SU-DHL-6 (cell line): ENCODE measurements at regions not wholly inside any gene's neighbourhood (a gene's known extent, or its start where the extent isn't known, plus 50 kb on each side); places are given as distances from the start of the nearest gene placed in this dataset.

ENCODE experiments used
- H2AFZ ChIP-seq: fragments of 200-600 bp; sonication (generic); 2 replicates; pipeline ENCODE4 v1.6.1; 2014; ENCODE audit warnings: low read depth, mild to moderate bottlenecking, moderate library complexity, mixed read lengths, antibody characterized with exemption, low read length; ENCODE audit not compliant: severe bottlenecking
- H3F3A ChIP-seq: fragments of 200-600 bp; shearing (Covaris generic); 2 replicates; pipeline ENCODE4 v1.6.0; 2016; ENCODE audit warnings: antibody characterized with exemption, mild to moderate bottlenecking; ENCODE audit not compliant: insufficient read depth
- H3K27ac ChIP-seq: fragments of 200-600 bp; sonication (generic); 2 replicates; pipeline ENCODE4 v1.5.1; 2016; ENCODE audit warnings: low read depth, mild to moderate bottlenecking, low read length, moderate library complexity, mixed read lengths
- H3K27me3 ChIP-seq: fragments of 200-600 bp; sonication (generic), shearing (Covaris generic); 2 replicates; pipeline ENCODE4 v1.6.0; 2014; ENCODE audit warnings: mild to moderate bottlenecking, low read length
- H3K36me3 ChIP-seq: fragments of 200-600 bp; sonication (generic); 2 replicates; pipeline ENCODE4 v1.6.1; 2014; ENCODE audit warnings: mild to moderate bottlenecking, low read length, mixed read lengths
- H3K4me2 ChIP-seq: fragments of 300-600, 200-600 bp; shearing (Covaris generic), sonication (generic); 2 replicates; pipeline ENCODE4 v1.6.0; 2014; ENCODE audit warnings: low read length, low read depth, mild to moderate bottlenecking; ENCODE audit not compliant: poor library complexity, severe bottlenecking
- H3K4me3 ChIP-seq: fragments of 200-600 bp; sonication (generic); 2 replicates; pipeline ENCODE4 v1.5.1; 2014; ENCODE audit warnings: antibody characterized with exemption, low read length, mild to moderate bottlenecking, mixed read lengths; ENCODE audit not compliant: insufficient read depth, poor library complexity, severe bottlenecking
- H3K79me2 ChIP-seq: fragments of 200-600 bp; sonication (generic); 2 replicates; pipeline ENCODE4 v1.6.1; 2014; ENCODE audit warnings: mild to moderate bottlenecking, low read length, moderate library complexity; ENCODE audit not compliant: insufficient read depth
- H3K9ac ChIP-seq: fragments of 200-600 bp; sonication (generic); 2 replicates; pipeline ENCODE4 v1.7.0; 2014; ENCODE audit warnings: mild to moderate bottlenecking, low read length
- H3K9me2 ChIP-seq: fragments of 200-600 bp; sonication (generic); replicated peaks from 2 replicates; pipeline ENCODE4 v1.6.1; 2014; ENCODE audit warnings: low read length; ENCODE audit not compliant: insufficient read depth
- H3K9me3 ChIP-seq: fragments of 200-600 bp; sonication (generic); 2 replicates; pipeline ENCODE4 v1.6.1; 2014; ENCODE audit warnings: low read length, mixed read lengths; ENCODE audit not compliant: insufficient read depth
- H4K20me1 ChIP-seq: fragments of 200-600 bp; sonication (generic); 2 replicates; pipeline ENCODE4 v1.6.1; 2014; ENCODE audit warnings: low read depth, mild to moderate bottlenecking, antibody characterized with exemption, low read length, moderate library complexity, mixed read lengths
- EZH2phosphoT487 ChIP-seq: fragments of 200-600 bp; sonication (generic), shearing (Covaris generic); conservative IDR thresholded peaks from 2 replicates; pipeline ENCODE4 v1.6.1; 2018; ENCODE audit warnings: mild to moderate bottlenecking, antibody characterized with exemption, low read length, moderate library complexity, mixed read lengths
- TF ChIP-seq, protein P1 (sequence below): fragments of 200-600 bp; sonication (generic); IDR thresholded peaks from one replicate; pipeline ENCODE4 v1.5.1; 2017; ENCODE audit warnings: antibody characterized with exemption, mild to moderate bottlenecking, low read length, moderate library complexity; ENCODE audit not compliant: insufficient read depth, poor library complexity, severe bottlenecking

DNA sequence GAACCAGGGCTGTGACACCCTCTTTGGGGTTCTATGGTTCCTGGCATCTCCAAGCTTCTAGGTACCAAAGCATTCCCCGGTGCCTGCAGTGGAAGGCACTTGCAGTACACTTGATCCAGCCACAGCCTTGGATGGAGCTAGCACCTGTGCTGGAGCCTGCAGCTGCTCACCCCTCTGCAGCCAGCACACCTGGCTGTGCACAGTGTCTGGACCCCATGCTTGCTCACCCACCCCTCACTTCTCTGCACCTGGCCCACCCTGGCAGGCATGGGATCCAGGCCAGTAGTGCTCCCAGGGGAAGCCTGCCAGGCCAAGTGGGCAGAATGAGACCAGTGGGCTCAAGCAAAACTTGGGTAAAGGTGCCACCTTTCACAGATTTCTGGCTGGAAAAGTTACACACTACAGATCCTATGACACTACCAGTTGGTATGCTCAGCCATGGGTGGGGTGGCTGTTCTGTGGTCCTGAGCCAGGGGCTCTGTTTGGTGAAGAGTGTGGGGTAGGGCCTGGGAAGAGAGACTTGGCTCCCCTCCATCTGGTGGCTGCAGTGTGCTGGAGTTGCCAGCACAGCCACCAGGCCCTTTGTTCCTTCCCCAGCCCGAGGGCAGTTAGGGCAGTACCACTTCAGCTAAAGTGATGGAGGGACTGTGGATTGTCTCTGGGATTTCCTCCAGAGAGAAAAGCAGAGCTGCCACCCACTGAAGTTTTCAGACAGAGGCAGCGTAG lies 157.8 kb upstream of the LRRC7 start:
- Histone ChIP-seq H2AFZ (no peak overlapping the region), H3K27ac (no peak overlapping the region), H3K9me3 (no peaks in the 10 kb centered on the region), H4K20me1 (no peaks in the 10 kb centered on the region), H3K4me2 (no peak overlapping the region), H3K9ac (no peak overlapping the region), H3K36me3 (no peaks in the 10 kb centered on the region), H3K9me2 (no peaks in the 10 kb centered on the region), H3K27me3 (no peaks in the 10 kb centered on the region), H3K79me2 (no peaks in the 10 kb centered on the region), H3K4me3 (no peak overlapping the region), H3F3A (no peaks in the 10 kb centered on the region)
- TF ChIP-seq, protein P1, sequence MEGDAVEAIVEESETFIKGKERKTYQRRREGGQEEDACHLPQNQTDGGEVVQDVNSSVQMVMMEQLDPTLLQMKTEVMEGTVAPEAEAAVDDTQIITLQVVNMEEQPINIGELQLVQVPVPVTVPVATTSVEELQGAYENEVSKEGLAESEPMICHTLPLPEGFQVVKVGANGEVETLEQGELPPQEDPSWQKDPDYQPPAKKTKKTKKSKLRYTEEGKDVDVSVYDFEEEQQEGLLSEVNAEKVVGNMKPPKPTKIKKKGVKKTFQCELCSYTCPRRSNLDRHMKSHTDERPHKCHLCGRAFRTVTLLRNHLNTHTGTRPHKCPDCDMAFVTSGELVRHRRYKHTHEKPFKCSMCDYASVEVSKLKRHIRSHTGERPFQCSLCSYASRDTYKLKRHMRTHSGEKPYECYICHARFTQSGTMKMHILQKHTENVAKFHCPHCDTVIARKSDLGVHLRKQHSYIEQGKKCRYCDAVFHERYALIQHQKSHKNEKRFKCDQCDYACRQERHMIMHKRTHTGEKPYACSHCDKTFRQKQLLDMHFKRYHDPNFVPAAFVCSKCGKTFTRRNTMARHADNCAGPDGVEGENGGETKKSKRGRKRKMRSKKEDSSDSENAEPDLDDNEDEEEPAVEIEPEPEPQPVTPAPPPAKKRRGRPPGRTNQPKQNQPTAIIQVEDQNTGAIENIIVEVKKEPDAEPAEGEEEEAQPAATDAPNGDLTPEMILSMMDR, result no peak
- TF ChIP-seq EZH2phosphoT487, result no peak

DNA sequence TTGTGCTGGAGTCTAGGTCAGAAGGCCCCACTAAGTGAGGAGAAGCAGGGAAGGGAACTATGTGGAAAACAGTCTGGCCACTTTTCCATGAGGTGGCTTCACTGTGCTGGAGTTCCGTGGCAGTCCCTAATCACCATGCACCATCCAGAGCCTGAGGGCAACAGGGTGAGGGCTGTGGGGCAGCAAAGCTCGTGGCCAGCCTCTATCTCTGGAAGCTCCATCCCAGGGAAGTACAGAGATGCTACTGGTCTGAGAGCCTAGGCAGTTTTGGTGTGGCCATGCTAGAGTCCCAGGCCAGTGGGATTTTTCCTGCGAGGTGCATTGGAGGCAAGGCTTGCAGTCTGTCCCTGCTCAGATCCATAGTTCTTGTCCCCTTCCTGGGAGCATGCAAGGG lies 157.3 kb upstream of the LRRC7 start:
- no peaks in the 10 kb centered on the region for H4K20me1 ChIP-seq
- no peaks in the 10 kb centered on the region for H3K9me2 ChIP-seq
- TF ChIP-seq, protein P1, result no peak
- no peak for TF ChIP-seq EZH2phosphoT487
- no peaks in the 10 kb centered on the region for H3K36me3 ChIP-seq
- H3K27me3 ChIP-seq, result no peaks in the 10 kb centered on the region
- H3K9me3 ChIP-seq, result no peaks in the 10 kb centered on the region
- H3F3A ChIP-seq, result no peaks in the 10 kb centered on the region
- H3K27ac ChIP-seq, result no peak overlapping the region
- H3K79me2 ChIP-seq, result no peaks in the 10 kb centered on the region
- H3K4me2 ChIP-seq, result no peak overlapping the region
- H3K9ac ChIP-seq, result no peak overlapping the region
- H3K4me3 ChIP-seq, result no peak overlapping the region
- H2AFZ ChIP-seq, result no peak overlapping the region

DNA sequence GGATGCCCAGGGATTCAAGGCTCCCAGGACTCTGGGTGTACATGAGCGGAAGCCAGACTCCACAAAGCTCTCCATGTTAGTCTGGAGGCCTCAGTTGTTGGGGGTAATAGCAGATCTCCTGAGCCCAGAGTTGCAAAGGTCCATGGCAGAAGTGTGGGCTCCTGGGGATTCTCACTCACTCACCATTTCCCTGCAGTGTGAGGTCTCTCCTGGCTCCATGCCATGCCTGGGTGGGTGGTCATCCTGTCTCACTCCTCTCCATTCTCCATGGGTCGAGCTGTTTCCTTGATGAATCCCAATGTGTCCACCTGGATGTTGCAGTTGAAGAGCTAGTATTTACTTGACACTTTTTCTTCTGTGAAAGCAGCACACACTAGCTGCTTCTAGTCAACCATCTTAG lies 156.8 kb upstream of the LRRC7 start:
- TF ChIP-seq, protein P1, result no peak
- no peak for TF ChIP-seq EZH2phosphoT487
- Histone ChIP-seq H3K9me2 (no peaks in the 10 kb centered on the region), H3K4me3 (no peak overlapping the region), H3K79me2 (no peaks in the 10 kb centered on the region), H3K4me2 (no peak overlapping the region), H4K20me1 (no peaks in the 10 kb centered on the region), H3K9ac (no peak overlapping the region), H3F3A (no peaks in the 10 kb centered on the region), H2AFZ (no peak overlapping the region), H3K27ac (no peak overlapping the region), H3K27me3 (no peaks in the 10 kb centered on the region), H3K9me3 (no peaks in the 10 kb centered on the region), H3K36me3 (no peaks in the 10 kb centered on the region)
